Naive B cell (primary cell): ENCODE measurements at regions not wholly inside any gene's neighbourhood (a gene's known extent, or its start where the extent isn't known, plus 50 kb on each side); places are given as distances from the start of the nearest gene placed in this dataset.

ENCODE experiments used
- ATAC-seq, 2 donors: fragments of 150-1000 bp; cut with Tn5 transposase; 2 replicates each; pipeline ENCODE4 v1.10.0; 2021; ENCODE audit warnings: low read depth in 2 of 2, mild to moderate bottlenecking in 2 of 2, moderate library complexity in 2 of 2
- DNase-seq: peaks from one replicate; pipeline ENCODE4 v3.0.0; 2022
- H3K27ac Mint-ChIP-seq, 6 donors: one replicate each; pipeline ENCODE4 v1.8.0; 2020 to 2022; ENCODE audit warnings: mild to moderate bottlenecking in 6 of 6, mixed read lengths in 6 of 6, moderate library complexity in 5 of 6, inconsistent platforms in 2 of 6
- H3K27me3 Mint-ChIP-seq, 3 donors: one replicate each; pipeline ENCODE4 v1.8.0; 2021 to 2022; ENCODE audit warnings: mixed read lengths in 3 of 3, mild to moderate bottlenecking in 1 of 3
- H3K36me3 Mint-ChIP-seq, 2 donors: one replicate each; pipeline ENCODE4 v1.8.0; 2020 to 2022; ENCODE audit warnings: mixed read lengths in 2 of 2, inconsistent platforms in 1 of 2, mild to moderate bottlenecking in 1 of 2
- H3K4me1 Mint-ChIP-seq, 3 donors: one replicate each; pipeline ENCODE4 v1.8.0; 2020 to 2022; ENCODE audit warnings: mixed read lengths in 3 of 3, inconsistent platforms in 1 of 3, mild to moderate bottlenecking in 1 of 3, moderate library complexity in 1 of 3
- H3K4me3 Mint-ChIP-seq, 8 donors: one replicate each; pipeline ENCODE4 v1.8.0; 2020 to 2022; ENCODE audit warnings: mild to moderate bottlenecking in 8 of 8, mixed read lengths in 8 of 8, moderate library complexity in 8 of 8, inconsistent platforms in 2 of 8
- H3K9me3 Mint-ChIP-seq, 7 donors: one replicate each; pipeline ENCODE4 v1.8.0; 2020 to 2022; ENCODE audit warnings: mixed read lengths in 7 of 7, mild to moderate bottlenecking in 5 of 7, inconsistent platforms in 2 of 7, moderate library complexity in 1 of 7

GRCh38 chr12:41972598-41972997 is 172.1 kb downstream of the GXYLT1 start:
- no peaks in the 10 kb centered on the region for H3K27me3 Mint-ChIP-seq
- no peak overlapping the region for H3K4me3 Mint-ChIP-seq
- no peak overlapping the region for H3K27ac Mint-ChIP-seq
- no peak for ATAC-seq
- no peaks in the 10 kb centered on the region for H3K36me3 Mint-ChIP-seq
- no peak for DNase-seq
- peaks cover 0 to 3% (median 0%) of the 10 kb centered on the region in 7 donors for H3K9me3 Mint-ChIP-seq
- H3K4me1 Mint-ChIP-seq, result no peaks in the 10 kb centered on the region

- Mint-ChIP-seq H3K4me3 (no peak overlapping the region), H3K27me3 (no peaks in the 10 kb centered on the region), H3K27ac (no peak overlapping the region), H3K36me3 (no peaks in the 10 kb centered on the region), H3K9me3 (peaks cover 0 to 3% (median 0%) of the 10 kb centered on the region in 7 donors), H3K4me1 (no peaks in the 10 kb centered on the region)
- no peak for ATAC-seq
- DNase-seq, result no peak
Observed at GRCh38 chr12:41972196-41972595, 172.5 kb downstream of the GXYLT1 start.

- peaks cover 0 to 2% (median 0%) of the 10 kb centered on the region in 3 donors for H3K27me3 Mint-ChIP-seq
- H3K4me1 Mint-ChIP-seq, result no peaks in the 10 kb centered on the region
- DNase-seq, result no peak
- ATAC-seq, result no peak
- H3K4me3 Mint-ChIP-seq, result no peak overlapping the region
- H3K36me3 Mint-ChIP-seq, result no peaks in the 10 kb centered on the region
- H3K27ac Mint-ChIP-seq, result no peak overlapping the region
- peaks cover 0 to 3% (median 0%) of the 10 kb centered on the region in 7 donors for H3K9me3 Mint-ChIP-seq
Observed at GRCh38 chr12:41970744-41971143, 173.9 kb downstream of the GXYLT1 start.

- Mint-ChIP-seq H3K9me3 (peaks cover 0 to 3% (median 0%) of the 10 kb centered on the region in 7 donors), H3K36me3 (no peaks in the 10 kb centered on the region), H3K4me3 (no peak overlapping the region), H3K27ac (no peak overlapping the region), H3K4me1 (no peaks in the 10 kb centered on the region), H3K27me3 (peaks cover 0 to 17% (median 9%) of the 10 kb centered on the region in 3 donors)
- ATAC-seq (no peak), DNase-seq (no peak)
Observed at GRCh38 chr12:41968599-41968998, 176.1 kb downstream of the GXYLT1 start.

- ATAC-seq (no peak), DNase-seq (no peak)
- Mint-ChIP-seq H3K9me3 (no peaks in the 10 kb centered on the region), H3K36me3 (no peaks in the 10 kb centered on the region), H3K4me1 (no peaks in the 10 kb centered on the region), H3K27me3 (peaks cover 0 to 17% (median 9%) of the 10 kb centered on the region in 3 donors), H3K4me3 (no peak overlapping the region), H3K27ac (no peak overlapping the region)
Observed at GRCh38 chr12:41967668-41968500, 176.8 kb downstream of the GXYLT1 start.

- no peak for ATAC-seq
- no peak overlapping the region for H3K27ac Mint-ChIP-seq
- H3K4me3 Mint-ChIP-seq, result no peak overlapping the region
- H3K4me1 Mint-ChIP-seq, result no peaks in the 10 kb centered on the region
- H3K9me3 Mint-ChIP-seq, result no peaks in the 10 kb centered on the region
- no peak for DNase-seq
- no peaks in the 10 kb centered on the region for H3K36me3 Mint-ChIP-seq
- H3K27me3 Mint-ChIP-seq, result peaks cover 0 to 17% (median 9%) of the 10 kb centered on the region in 3 donors
Observed at GRCh38 chr12:41966916-41967315, 177.8 kb downstream of the GXYLT1 start.

GRCh38 chr12:41966001-41966400 is 178.7 kb downstream of the GXYLT1 start:
- H3K9me3 Mint-ChIP-seq, result no peaks in the 10 kb centered on the region

GRCh38 chr12:41963398-41963797 is 181.3 kb downstream of the GXYLT1 start:
- ATAC-seq (no peak), DNase-seq (no peak)
- no peak overlapping the region for H3K27ac Mint-ChIP-seq
- H3K4me3 Mint-ChIP-seq, result no peak overlapping the region
- peaks cover 0 to 17% (median 9%) of the 10 kb centered on the region in 3 donors for H3K27me3 Mint-ChIP-seq
- H3K4me1 Mint-ChIP-seq, result no peaks in the 10 kb centered on the region
- H3K36me3 Mint-ChIP-seq, result no peaks in the 10 kb centered on the region
- no peaks in the 10 kb centered on the region for H3K9me3 Mint-ChIP-seq

More at GRCh38 chr12:41966001-41966400, 178.7 kb downstream of the GXYLT1 start:
- Mint-ChIP-seq H3K4me1 (no peaks in the 10 kb centered on the region), H3K36me3 (no peaks in the 10 kb centered on the region), H3K4me3 (no peak overlapping the region), H3K27me3 (peaks cover 0 to 17% (median 9%) of the 10 kb centered on the region in 3 donors), H3K27ac (no peak overlapping the region)
- DNase-seq (no peak), ATAC-seq (no peak)

GRCh38 chr12:41962171-41962572 is 182.5 kb downstream of the GXYLT1 start:
- Mint-ChIP-seq H3K27ac (no peak overlapping the region), H3K36me3 (no peaks in the 10 kb centered on the region), H3K4me1 (no peaks in the 10 kb centered on the region), H3K9me3 (no peaks in the 10 kb centered on the region), H3K27me3 (peaks cover 0 to 17% (median 14%) of the 10 kb centered on the region in 3 donors), H3K4me3 (no peak overlapping the region)
- ATAC-seq (no peak), DNase-seq (no peak)

GRCh38 chr12:41959271-41959670 is 185.4 kb downstream of the GXYLT1 start:
- peaks cover 0 to 5% (median 0%) of the 10 kb centered on the region in 7 donors for H3K9me3 Mint-ChIP-seq
- DNase-seq (no peak), ATAC-seq (no peak)
- H3K4me1 Mint-ChIP-seq, result no peaks in the 10 kb centered on the region
- H3K4me3 Mint-ChIP-seq, result no peak overlapping the region
- no peak overlapping the region for H3K27ac Mint-ChIP-seq
- peaks cover 0 to 6% (median 1%) of the 10 kb centered on the region in 3 donors for H3K27me3 Mint-ChIP-seq
- no peaks in the 10 kb centered on the region for H3K36me3 Mint-ChIP-seq

GRCh38 chr12:41956353-41956752 is 188.3 kb downstream of the GXYLT1 start:
- H3K9me3 Mint-ChIP-seq, result peaks cover 0 to 10% (median 0%) of the 10 kb centered on the region in 7 donors
- no peaks in the 10 kb centered on the region for H3K4me1 Mint-ChIP-seq
- no peak overlapping the region for H3K27ac Mint-ChIP-seq
- H3K36me3 Mint-ChIP-seq, result no peaks in the 10 kb centered on the region
- H3K4me3 Mint-ChIP-seq, result no peak overlapping the region
- peaks cover 0 to 10% (median 0%) of the 10 kb centered on the region in 3 donors for H3K27me3 Mint-ChIP-seq
- DNase-seq, result no peak
- no peak for ATAC-seq

GRCh38 chr12:41950455-41950854 is 194.2 kb downstream of the GXYLT1 start:
- H3K9me3 Mint-ChIP-seq, result peaks cover 8 to 28% (median 19%) of the 10 kb centered on the region in 7 donors
- peaks cover 7 to 16% (median 9%) of the 10 kb centered on the region in 3 donors for H3K27me3 Mint-ChIP-seq
- peaks cover 0 to 4% (median 0%) of the 10 kb centered on the region in 3 donors for H3K4me1 Mint-ChIP-seq
- ATAC-seq, result no peak
- DNase-seq, result no peak
- peaks cover 7 to 12% of the 10 kb centered on the region in 2 donors for H3K36me3 Mint-ChIP-seq
- no peak overlapping the region for H3K27ac Mint-ChIP-seq
- no peak overlapping the region for H3K4me3 Mint-ChIP-seq

- Mint-ChIP-seq H3K4me1 (peaks cover 0 to 4% (median 0%) of the 10 kb centered on the region in 3 donors), H3K27me3 (peaks cover 18 to 21% (median 20%) of the 10 kb centered on the region in 3 donors), H3K27ac (no peak overlapping the region), H3K36me3 (peaks cover 11 to 19% of the 10 kb centered on the region in 2 donors), H3K9me3 (peaks cover 15 to 36% (median 29%) of the 10 kb centered on the region in 7 donors), H3K4me3 (no peak overlapping the region)
- ATAC-seq (no peak), DNase-seq (no peak)
Observed at GRCh38 chr12:41946106-41946505, 198.6 kb downstream of the GXYLT1 start.

- H3K4me1 Mint-ChIP-seq, result no peaks in the 10 kb centered on the region
- H3K27ac Mint-ChIP-seq, result no peak overlapping the region
- H3K9me3 Mint-ChIP-seq, result peaks cover 15 to 36% (median 27%) of the 10 kb centered on the region in 7 donors
- DNase-seq (no peak), ATAC-seq (no peak)
- peaks cover 11 to 19% (median 16%) of the 10 kb centered on the region in 3 donors for H3K27me3 Mint-ChIP-seq
- no peak overlapping the region for H3K4me3 Mint-ChIP-seq
- H3K36me3 Mint-ChIP-seq, result peaks cover 11 to 19% of the 10 kb centered on the region in 2 donors
Observed at GRCh38 chr12:41944216-41944615, 200.5 kb downstream of the GXYLT1 start.
